ENCODE measurements at regions not wholly inside any gene's neighbourhood (a gene's known extent, or its start where the extent isn't known, plus 50 kb on each side); places are given as distances from the start of the nearest gene placed in this dataset.

GRCh38 chr6:168789699-168790098 lies 348.7 kb downstream of the SMOC2 start:
- Mint-ChIP-seq H3K4me3 (no peak overlapping the region), H3K4me1 (ENCODE audit: low read depth in 2 of 2) (no peaks in the 10 kb centered on the region), H3K27me3 (peaks cover 20 to 37% of the 10 kb centered on the region in 2 donors), H3K9me3 (no peaks in the 10 kb centered on the region), H3K36me3 (ENCODE audit: insufficient read depth) (peaks cover 2% of the 10 kb centered on the region), H3K27ac (no peak overlapping the region)
- ATAC-seq (replicated peaks) (no peak), DNase-seq (no peak)

GRCh38 chr6:168785720-168786511 lies 344.9 kb downstream of the SMOC2 start:
- no peak overlapping the region for H3K4me3 Mint-ChIP-seq
- no peak overlapping the region for H3K27ac Mint-ChIP-seq
- H3K9me3 Mint-ChIP-seq, result no peaks in the 10 kb centered on the region
- peaks cover 21 to 42% of the 10 kb centered on the region in 2 donors for H3K27me3 Mint-ChIP-seq
- ATAC-seq (replicated peaks) (no peak), DNase-seq (no peak)
- H3K36me3 Mint-ChIP-seq (ENCODE audit: insufficient read depth), result no peaks in the 10 kb centered on the region
- H3K4me1 Mint-ChIP-seq (ENCODE audit: low read depth in 2 of 2), result no peaks in the 10 kb centered on the region

GRCh38 chr6:168784426-168784825 lies 343.4 kb downstream of the SMOC2 start:
- no peak for ATAC-seq (replicated peaks)
- Mint-ChIP-seq H3K4me3 (no peak overlapping the region), H3K36me3 (ENCODE audit: insufficient read depth) (peaks cover 2% of the 10 kb centered on the region), H3K27ac (no peak overlapping the region), H3K9me3 (no peaks in the 10 kb centered on the region), H3K27me3 (peaks cover 16 to 42% of the 10 kb centered on the region in 2 donors), H3K4me1 (ENCODE audit: low read depth in 2 of 2) (no peaks in the 10 kb centered on the region)
- no peak for DNase-seq

- H3K36me3 Mint-ChIP-seq (ENCODE audit: insufficient read depth), result peaks cover 2% of the 10 kb centered on the region
- ATAC-seq (replicated peaks) (no peak), DNase-seq (no peak)
- H3K27ac Mint-ChIP-seq, result no peak overlapping the region
- no peaks in the 10 kb centered on the region for H3K9me3 Mint-ChIP-seq
- no peak overlapping the region for H3K4me3 Mint-ChIP-seq
- H3K4me1 Mint-ChIP-seq (ENCODE audit: low read depth in 2 of 2), result no peaks in the 10 kb centered on the region
- H3K27me3 Mint-ChIP-seq, result peaks cover 16 to 36% of the 10 kb centered on the region in 2 donors
Observed at GRCh38 chr6:168783720-168784119, 342.7 kb downstream of the SMOC2 start.

GRCh38 chr6:168782187-168782751 lies 341.3 kb downstream of the SMOC2 start:
- ATAC-seq (replicated peaks) (no peak), DNase-seq (no peak)
- H3K36me3 Mint-ChIP-seq (ENCODE audit: insufficient read depth), result peaks cover 2% of the 10 kb centered on the region
- no peak overlapping the region for H3K4me3 Mint-ChIP-seq
- no peaks in the 10 kb centered on the region for H3K4me1 Mint-ChIP-seq (ENCODE audit: low read depth in 2 of 2)
- no peaks in the 10 kb centered on the region for H3K9me3 Mint-ChIP-seq
- H3K27me3 Mint-ChIP-seq, result peaks cover 29 to 50% of the 10 kb centered on the region in 2 donors
- no peak overlapping the region for H3K27ac Mint-ChIP-seq

- no peak for ATAC-seq (replicated peaks)
- Mint-ChIP-seq H3K27me3 (peaks cover 13 to 22% of the 10 kb centered on the region in 2 donors), H3K36me3 (ENCODE audit: insufficient read depth) (peaks cover 2% of the 10 kb centered on the region), H3K4me1 (ENCODE audit: low read depth in 2 of 2) (no peaks in the 10 kb centered on the region), H3K4me3 (no peak overlapping the region), H3K9me3 (peaks cover 0 to 21% of the 10 kb centered on the region in 2 donors), H3K27ac (no peak overlapping the region)
- no peak for DNase-seq
Observed at GRCh38 chr6:168778201-168778600, 337.2 kb downstream of the SMOC2 start.

- H3K4me3 Mint-ChIP-seq, result no peak overlapping the region
- DNase-seq (no peak), ATAC-seq (replicated peaks) (no peak)
- H3K4me1 Mint-ChIP-seq (ENCODE audit: low read depth in 2 of 2), result no peaks in the 10 kb centered on the region
- peaks cover 9 to 28% of the 10 kb centered on the region in 2 donors for H3K9me3 Mint-ChIP-seq
- no peak overlapping the region for H3K27ac Mint-ChIP-seq
- peaks cover 13 to 15% of the 10 kb centered on the region in 2 donors for H3K27me3 Mint-ChIP-seq
- H3K36me3 Mint-ChIP-seq (ENCODE audit: insufficient read depth), result no peaks in the 10 kb centered on the region
Observed at GRCh38 chr6:168774381-168774780, 333.4 kb downstream of the SMOC2 start.

- H3K36me3 Mint-ChIP-seq (ENCODE audit: insufficient read depth), result no peaks in the 10 kb centered on the region
- H3K9me3 Mint-ChIP-seq, result peaks cover 9 to 28% of the 10 kb centered on the region in 2 donors
- DNase-seq (no peak), ATAC-seq (replicated peaks) (no peak)
- H3K27me3 Mint-ChIP-seq, result peaks cover 13 to 19% of the 10 kb centered on the region in 2 donors
- H3K4me1 Mint-ChIP-seq (ENCODE audit: low read depth in 2 of 2), result no peaks in the 10 kb centered on the region
- H3K4me3 Mint-ChIP-seq, result no peak overlapping the region
- H3K27ac Mint-ChIP-seq, result no peak overlapping the region
Observed at GRCh38 chr6:168773788-168774187, 332.8 kb downstream of the SMOC2 start.

- Mint-ChIP-seq H3K27me3 (peaks cover 6 to 8% of the 10 kb centered on the region in 2 donors), H3K27ac (no peak overlapping the region), H3K36me3 (ENCODE audit: insufficient read depth) (no peaks in the 10 kb centered on the region), H3K4me3 (no peak overlapping the region), H3K4me1 (ENCODE audit: low read depth in 2 of 2) (no peaks in the 10 kb centered on the region), H3K9me3 (peaks cover 0 to 5% of the 10 kb centered on the region in 2 donors)
- ATAC-seq (replicated peaks) (no peak), DNase-seq (no peak)
Observed at GRCh38 chr6:168765752-168766151, 324.8 kb downstream of the SMOC2 start.

- no peaks in the 10 kb centered on the region for H3K36me3 Mint-ChIP-seq (ENCODE audit: insufficient read depth)
- H3K27ac Mint-ChIP-seq, result no peak overlapping the region
- H3K9me3 Mint-ChIP-seq, result no peaks in the 10 kb centered on the region
- no peak overlapping the region for H3K4me3 Mint-ChIP-seq
- no peak for ATAC-seq (replicated peaks)
- peaks cover 32 to 40% of the 10 kb centered on the region in 2 donors for H3K27me3 Mint-ChIP-seq
- no peak for DNase-seq
- H3K4me1 Mint-ChIP-seq (ENCODE audit: low read depth in 2 of 2), result no peaks in the 10 kb centered on the region
Observed at GRCh38 chr6:168756009-168756634, 315.1 kb downstream of the SMOC2 start.

GRCh38 chr6:168746643-168747042 lies 305.7 kb downstream of the SMOC2 start:
- no peaks in the 10 kb centered on the region for H3K36me3 Mint-ChIP-seq (ENCODE audit: insufficient read depth)
- peaks cover 9 to 15% of the 10 kb centered on the region in 2 donors for H3K27me3 Mint-ChIP-seq
- peaks cover 0 to 2% of the 10 kb centered on the region in 2 donors for H3K9me3 Mint-ChIP-seq
- H3K4me3 Mint-ChIP-seq, result no peak overlapping the region
- H3K27ac Mint-ChIP-seq, result no peak overlapping the region
- ATAC-seq (replicated peaks) (no peak), DNase-seq (no peak)
- no peaks in the 10 kb centered on the region for H3K4me1 Mint-ChIP-seq (ENCODE audit: low read depth in 2 of 2)

- Mint-ChIP-seq H3K27ac (no peak overlapping the region), H3K36me3 (ENCODE audit: insufficient read depth) (no peaks in the 10 kb centered on the region), H3K9me3 (peaks cover 0 to 2% of the 10 kb centered on the region in 2 donors), H3K27me3 (peaks cover 10% of the 10 kb centered on the region in 2 donors), H3K4me1 (ENCODE audit: low read depth in 2 of 2) (no peaks in the 10 kb centered on the region), H3K4me3 (no peak overlapping the region)
- ATAC-seq (replicated peaks) (no peak), DNase-seq (no peak)
Observed at GRCh38 chr6:168746013-168746412, 305.0 kb downstream of the SMOC2 start.

GRCh38 chr6:168744861-168745260 lies 303.9 kb downstream of the SMOC2 start:
- Mint-ChIP-seq H3K36me3 (ENCODE audit: insufficient read depth) (no peaks in the 10 kb centered on the region), H3K4me3 (no peak overlapping the region), H3K27me3 (peaks cover 0 to 13% of the 10 kb centered on the region in 2 donors), H3K27ac (no peak overlapping the region), H3K9me3 (peaks cover 0 to 2% of the 10 kb centered on the region in 2 donors), H3K4me1 (ENCODE audit: low read depth in 2 of 2) (no peaks in the 10 kb centered on the region)
- DNase-seq (no peak), ATAC-seq (replicated peaks) (no peak)

Measured in effector memory CD8-positive, alpha-beta T cell (primary cell).